ENCODE measurements at regions not wholly inside any gene's neighbourhood (a gene's known extent, or its start where the extent isn't known, plus 50 kb on each side); places are given as distances from the start of the nearest gene placed in this dataset.

- DNase-seq (ENCODE audit: low spot score), result no peak
- Histone ChIP-seq H3K36me3 (no peaks in the 10 kb centered on the region), H3K27ac (no peak overlapping the region), H3K9me3 (no peaks in the 10 kb centered on the region), H3K27me3 (no peaks in the 10 kb centered on the region), H3K4me1 (peaks cover 0 to 9% of the 10 kb centered on the region in 2 donors), H3K4me3 (no peak overlapping the region)
- no peak for TF ChIP-seq CTCF (IDR thresholded peaks at IDR 0.05)
Observed at GRCh38 chr1:228984107-228984506, 248.8 kb downstream of the RHOU start.

- H3K36me3 ChIP-seq, result no peaks in the 10 kb centered on the region
- no peak for DNase-seq (ENCODE audit: low spot score)
- no peaks in the 10 kb centered on the region for H3K9me3 ChIP-seq
- no peak for TF ChIP-seq CTCF (IDR thresholded peaks at IDR 0.05)
- H3K27me3 ChIP-seq, result no peaks in the 10 kb centered on the region
- peaks cover 0 to 13% of the 10 kb centered on the region in 2 donors for H3K4me1 ChIP-seq
- no peak overlapping the region for H3K27ac ChIP-seq
- H3K4me3 ChIP-seq, result no peak overlapping the region
Observed at GRCh38 chr1:228984646-228985631, 249.7 kb downstream of the RHOU start.

GRCh38 chr1:228985661-228986060 is 250.4 kb downstream of the RHOU start:
- H3K9me3 ChIP-seq, result no peaks in the 10 kb centered on the region
- DNase-seq (ENCODE audit: low spot score), result no peak
- H3K27ac ChIP-seq, result no peak overlapping the region
- TF ChIP-seq CTCF (IDR thresholded peaks at IDR 0.05), result no peak
- peaks cover 0 to 20% of the 10 kb centered on the region in 2 donors for H3K4me1 ChIP-seq
- no peaks in the 10 kb centered on the region for H3K36me3 ChIP-seq
- H3K27me3 ChIP-seq, result no peaks in the 10 kb centered on the region
- no peak overlapping the region for H3K4me3 ChIP-seq

GRCh38 chr1:228986093-228986904 is 251.0 kb downstream of the RHOU start:
- no peak for TF ChIP-seq CTCF (IDR thresholded peaks at IDR 0.05)
- H3K27me3 ChIP-seq, result no peaks in the 10 kb centered on the region
- no peaks in the 10 kb centered on the region for H3K9me3 ChIP-seq
- no peaks in the 10 kb centered on the region for H3K36me3 ChIP-seq
- H3K4me1 ChIP-seq, result peaks cover 0 to 25% of the 10 kb centered on the region in 2 donors
- no peak for DNase-seq (ENCODE audit: low spot score)
- no peak overlapping the region for H3K27ac ChIP-seq
- no peak overlapping the region for H3K4me3 ChIP-seq

GRCh38 chr1:228987286-228987685 is 252.0 kb downstream of the RHOU start:
- no peak overlapping the region for H3K4me3 ChIP-seq
- DNase-seq (ENCODE audit: low spot score), result no peak
- no peak for TF ChIP-seq CTCF (IDR thresholded peaks at IDR 0.05)
- no peaks in the 10 kb centered on the region for H3K36me3 ChIP-seq
- no peak overlapping the region for H3K27ac ChIP-seq
- peaks cover 0 to 25% of the 10 kb centered on the region in 2 donors for H3K4me1 ChIP-seq
- H3K27me3 ChIP-seq, result no peaks in the 10 kb centered on the region
- no peaks in the 10 kb centered on the region for H3K9me3 ChIP-seq
